NB4 (cell line): ENCODE measurements at regions not wholly inside any gene's neighbourhood (a gene's known extent, or its start where the extent isn't known, plus 50 kb on each side); places are given as distances from the start of the nearest gene placed in this dataset.

Source experiments
- MYC ChIP-seq: IDR thresholded peaks from 2 replicates; pipeline ENCODE4 v1.6.1; 2011; ENCODE audit warnings: low read depth, low read length
- TF ChIP-seq, protein P1 (sequence below): IDR thresholded peaks from one replicate; pipeline ENCODE4 v1.5.1; 2012; ENCODE audit warnings: low read depth, low read length

DNA sequence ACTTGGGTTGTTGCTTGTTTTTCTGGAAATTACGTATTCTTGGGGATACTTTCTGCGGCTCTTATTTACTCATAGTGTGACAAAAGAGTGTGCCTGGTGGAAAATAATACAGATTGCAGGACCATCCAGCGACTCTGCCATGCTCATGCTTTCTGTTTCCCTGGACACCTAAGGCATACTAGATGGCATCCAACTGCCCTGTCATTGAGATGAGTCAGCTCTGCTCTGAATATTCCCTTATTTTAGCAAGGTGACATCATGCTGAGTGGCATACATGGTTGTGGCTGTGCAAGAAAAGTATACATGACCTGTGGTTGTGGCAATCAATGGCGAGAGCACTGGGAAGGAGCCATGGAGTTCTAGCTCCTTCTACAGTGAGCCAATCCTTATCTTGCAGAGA lies 471.0 kb downstream of the TMEM182 start:
- TF ChIP-seq, protein P1, sequence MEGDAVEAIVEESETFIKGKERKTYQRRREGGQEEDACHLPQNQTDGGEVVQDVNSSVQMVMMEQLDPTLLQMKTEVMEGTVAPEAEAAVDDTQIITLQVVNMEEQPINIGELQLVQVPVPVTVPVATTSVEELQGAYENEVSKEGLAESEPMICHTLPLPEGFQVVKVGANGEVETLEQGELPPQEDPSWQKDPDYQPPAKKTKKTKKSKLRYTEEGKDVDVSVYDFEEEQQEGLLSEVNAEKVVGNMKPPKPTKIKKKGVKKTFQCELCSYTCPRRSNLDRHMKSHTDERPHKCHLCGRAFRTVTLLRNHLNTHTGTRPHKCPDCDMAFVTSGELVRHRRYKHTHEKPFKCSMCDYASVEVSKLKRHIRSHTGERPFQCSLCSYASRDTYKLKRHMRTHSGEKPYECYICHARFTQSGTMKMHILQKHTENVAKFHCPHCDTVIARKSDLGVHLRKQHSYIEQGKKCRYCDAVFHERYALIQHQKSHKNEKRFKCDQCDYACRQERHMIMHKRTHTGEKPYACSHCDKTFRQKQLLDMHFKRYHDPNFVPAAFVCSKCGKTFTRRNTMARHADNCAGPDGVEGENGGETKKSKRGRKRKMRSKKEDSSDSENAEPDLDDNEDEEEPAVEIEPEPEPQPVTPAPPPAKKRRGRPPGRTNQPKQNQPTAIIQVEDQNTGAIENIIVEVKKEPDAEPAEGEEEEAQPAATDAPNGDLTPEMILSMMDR, result no peak
- TF ChIP-seq MYC, result no peak
